ENCODE measurements at regions not wholly inside any gene's neighbourhood (a gene's known extent, or its start where the extent isn't known, plus 50 kb on each side); places are given as distances from the start of the nearest gene placed in this dataset.
"Not testable (repeated sequence)": the region's sequence is repeated elsewhere in the genome, so short reads cannot be mapped to it uniquely, and the experiment has no call there.

DNA sequence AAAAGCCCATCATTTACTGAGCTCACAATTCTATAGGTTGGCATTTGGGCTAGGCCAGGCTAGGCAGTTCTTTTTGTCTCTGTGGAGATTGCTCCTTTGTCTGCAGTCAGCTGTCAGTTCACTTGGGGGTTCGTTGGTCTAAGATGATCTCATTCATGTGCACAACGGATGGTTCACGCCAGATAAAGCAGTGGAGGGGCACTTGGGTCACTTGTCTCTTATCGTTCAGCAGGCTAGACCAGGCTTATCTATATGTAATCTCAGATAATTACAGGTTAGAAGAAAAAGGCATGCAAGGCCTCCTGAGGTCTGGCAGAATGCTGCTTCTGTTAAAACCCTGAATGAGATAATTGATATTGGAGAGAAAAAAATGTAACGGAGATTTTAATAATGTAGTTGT, 119.0 kb upstream of the ATP2B1 start:
- TF ChIP-seq, protein P1, sequence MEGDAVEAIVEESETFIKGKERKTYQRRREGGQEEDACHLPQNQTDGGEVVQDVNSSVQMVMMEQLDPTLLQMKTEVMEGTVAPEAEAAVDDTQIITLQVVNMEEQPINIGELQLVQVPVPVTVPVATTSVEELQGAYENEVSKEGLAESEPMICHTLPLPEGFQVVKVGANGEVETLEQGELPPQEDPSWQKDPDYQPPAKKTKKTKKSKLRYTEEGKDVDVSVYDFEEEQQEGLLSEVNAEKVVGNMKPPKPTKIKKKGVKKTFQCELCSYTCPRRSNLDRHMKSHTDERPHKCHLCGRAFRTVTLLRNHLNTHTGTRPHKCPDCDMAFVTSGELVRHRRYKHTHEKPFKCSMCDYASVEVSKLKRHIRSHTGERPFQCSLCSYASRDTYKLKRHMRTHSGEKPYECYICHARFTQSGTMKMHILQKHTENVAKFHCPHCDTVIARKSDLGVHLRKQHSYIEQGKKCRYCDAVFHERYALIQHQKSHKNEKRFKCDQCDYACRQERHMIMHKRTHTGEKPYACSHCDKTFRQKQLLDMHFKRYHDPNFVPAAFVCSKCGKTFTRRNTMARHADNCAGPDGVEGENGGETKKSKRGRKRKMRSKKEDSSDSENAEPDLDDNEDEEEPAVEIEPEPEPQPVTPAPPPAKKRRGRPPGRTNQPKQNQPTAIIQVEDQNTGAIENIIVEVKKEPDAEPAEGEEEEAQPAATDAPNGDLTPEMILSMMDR (IDR thresholded peaks at IDR 0.05), result no peak
- 55 to 61% (median 57%) methylated on average over 5 of the region's 5 CpGs for WGBS, 3 donors
- Histone ChIP-seq H3K27me3 (ENCODE audit: insufficient read depth in 3 of 3, low read length in 2 of 3) (no peaks in the 10 kb centered on the region), H3K36me3 (ENCODE audit: insufficient read depth in 1 of 2, low read depth in 1 of 2) (no peaks in the 10 kb centered on the region), H3K9me3 (no peaks in the 10 kb centered on the region), H3K4me1 (no peaks in the 10 kb centered on the region), H3K4me3 (no peak overlapping the region), H3K27ac (no peak overlapping the region)
- ATAC-seq (no peak), DNase-seq (no peak)
- intact Hi-C loops (cut with DNase I), result no loop called here

DNA sequence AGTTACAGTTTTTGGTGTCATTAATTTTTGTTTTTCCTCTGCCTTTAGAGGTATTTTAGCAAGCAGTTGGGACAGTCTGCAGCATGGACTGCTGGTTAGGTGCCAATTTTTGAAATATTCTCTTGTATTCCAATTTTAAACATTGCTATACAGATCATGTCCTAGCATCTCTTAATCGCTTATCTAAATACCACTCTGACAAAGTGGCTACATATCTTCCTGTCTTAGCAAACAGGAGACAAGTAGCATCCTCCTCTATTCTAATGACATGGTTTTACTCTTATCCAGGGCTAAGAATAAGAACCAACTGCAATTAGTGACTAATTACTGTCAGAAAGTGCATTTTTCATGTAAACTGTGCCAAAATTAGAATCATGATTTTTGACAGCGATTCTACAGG, 117.8 kb upstream of the ATP2B1 start:
- Histone ChIP-seq H3K9me3 (no peaks in the 10 kb centered on the region), H3K4me1 (no peaks in the 10 kb centered on the region), H3K4me3 (no peak overlapping the region), H3K27me3 (ENCODE audit: insufficient read depth in 3 of 3, low read length in 2 of 3) (no peaks in the 10 kb centered on the region), H3K36me3 (ENCODE audit: insufficient read depth in 1 of 2, low read depth in 1 of 2) (no peaks in the 10 kb centered on the region), H3K27ac (no peak overlapping the region)
- no peak for DNase-seq
- intact Hi-C loops (cut with DNase I), result no loop called here
- ATAC-seq, result no peak
- 92 to 95% (median 94%) methylated on average over 2 of the region's 2 CpGs for WGBS, 3 donors
- TF ChIP-seq, protein P1 (IDR thresholded peaks at IDR 0.05), result no peak

DNA sequence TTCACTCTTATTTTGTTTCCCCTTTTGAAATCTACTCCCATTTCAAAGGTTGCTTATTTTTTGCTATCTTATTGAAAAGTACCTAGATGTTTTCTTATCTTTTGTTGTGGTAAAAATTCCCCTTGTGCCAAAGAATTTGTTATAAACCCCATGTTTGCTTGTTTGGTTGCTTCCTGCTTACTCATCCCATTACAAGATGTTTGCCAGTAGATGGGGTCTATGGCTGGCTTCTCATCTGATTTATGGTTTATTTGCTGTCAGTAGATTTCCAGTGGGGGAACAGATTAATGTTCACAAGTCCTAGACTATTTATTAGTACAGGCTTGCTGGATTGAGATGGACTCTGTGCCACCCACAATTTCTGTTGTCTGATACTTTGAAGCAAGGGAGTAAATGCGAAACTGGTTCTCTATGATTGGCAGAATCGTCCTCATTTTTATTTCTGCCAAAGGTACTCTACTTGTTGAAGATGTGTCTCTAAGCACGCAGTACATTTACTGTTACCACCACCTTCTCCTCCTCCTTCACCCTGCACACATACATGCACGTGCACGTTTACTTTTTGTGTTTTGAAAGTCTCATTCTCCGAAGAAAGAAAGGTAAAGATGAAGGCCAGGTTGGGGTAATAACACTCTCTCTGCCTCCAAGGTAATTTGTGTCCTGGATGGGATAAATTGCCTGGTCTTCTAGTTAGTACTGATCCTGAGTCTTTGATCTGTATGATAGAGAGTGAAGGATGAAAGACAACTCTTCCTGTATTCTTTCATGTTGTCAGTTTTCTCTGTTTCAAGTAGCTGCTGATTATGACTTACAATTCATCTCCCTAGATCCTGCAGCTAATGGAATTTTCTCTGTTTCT, 117.2 kb upstream of the ATP2B1 start:
- H3K36me3 ChIP-seq (ENCODE audit: insufficient read depth in 1 of 2, low read depth in 1 of 2), result no peaks in the 10 kb centered on the region
- H3K9me3 ChIP-seq, result no peaks in the 10 kb centered on the region
- no peak overlapping the region for H3K27ac ChIP-seq
- no peak overlapping the region for H3K4me3 ChIP-seq
- TF ChIP-seq, protein P1 (IDR thresholded peaks at IDR 0.05), result no peak
- ATAC-seq, result no peak
- H3K27me3 ChIP-seq (ENCODE audit: insufficient read depth in 3 of 3, low read length in 2 of 3), result no peaks in the 10 kb centered on the region
- no peaks in the 10 kb centered on the region for H3K4me1 ChIP-seq
- WGBS, 3 donors, result 84 to 88% (median 87%) methylated on average over 6 of the region's 6 CpGs
- intact Hi-C loops (cut with DNase I), result no loop called here
- no peak for DNase-seq

DNA sequence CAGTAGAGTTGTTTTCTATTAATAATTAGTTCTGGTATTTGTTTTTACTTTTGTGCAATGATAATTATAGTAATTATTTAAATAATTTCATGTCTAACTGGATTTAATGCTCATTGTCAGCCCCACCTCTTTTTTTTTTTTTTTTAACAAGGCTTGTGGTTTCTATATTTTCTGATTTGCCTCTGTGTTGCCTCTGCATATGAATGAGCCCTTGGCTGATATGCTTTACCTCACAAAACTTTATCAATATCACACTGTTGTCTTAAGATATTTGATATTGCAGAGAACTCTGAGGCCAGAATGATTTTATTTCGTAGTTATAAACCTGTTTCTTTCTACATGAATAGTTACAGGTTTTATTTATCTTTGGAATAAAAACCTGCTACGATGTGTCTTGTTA, 116.2 kb upstream of the ATP2B1 start:
- no peak overlapping the region for H3K27ac ChIP-seq
- WGBS, 3 donors, result 88 to 93% (median 89%) methylated on average over 2 of the region's 2 CpGs
- H3K27me3 ChIP-seq (ENCODE audit: insufficient read depth in 3 of 3, low read length in 2 of 3), result no peaks in the 10 kb centered on the region
- ATAC-seq (no peak), DNase-seq (no peak)
- intact Hi-C loops (cut with DNase I), result no loop called here
- H3K9me3 ChIP-seq, result no peaks in the 10 kb centered on the region
- TF ChIP-seq, protein P1 (IDR thresholded peaks at IDR 0.05), result no peak
- H3K36me3 ChIP-seq (ENCODE audit: insufficient read depth in 1 of 2, low read depth in 1 of 2), result no peaks in the 10 kb centered on the region
- no peaks in the 10 kb centered on the region for H3K4me1 ChIP-seq
- H3K4me3 ChIP-seq, result no peak overlapping the region

DNA sequence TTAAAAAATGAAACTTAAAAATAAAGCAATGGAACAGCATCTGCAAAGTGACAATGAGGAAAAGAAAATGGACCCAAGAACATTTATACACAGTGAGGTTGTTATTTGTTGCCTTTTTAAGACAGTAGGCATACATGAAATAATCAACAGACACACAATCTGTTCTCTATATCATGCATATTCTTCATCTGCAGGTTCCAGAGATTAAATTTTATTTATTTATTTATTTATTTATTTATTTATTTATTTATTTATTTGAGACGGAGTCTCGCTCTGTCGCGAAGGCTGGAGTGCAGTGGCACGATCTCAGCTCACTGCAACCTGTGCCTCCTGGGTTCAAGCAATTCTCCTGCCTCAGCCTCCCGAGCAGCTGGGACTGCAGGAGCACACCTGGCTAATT, 114.4 kb upstream of the ATP2B1 start:
- H3K27me3 ChIP-seq (ENCODE audit: insufficient read depth in 3 of 3, low read length in 2 of 3); H3K36me3 ChIP-seq (ENCODE audit: insufficient read depth in 1 of 2, low read depth in 1 of 2); H3K4me3 ChIP-seq; H3K27ac ChIP-seq; H3K9me3 ChIP-seq; intact Hi-C loops (cut with DNase I); DNase-seq; ATAC-seq; H3K4me1 ChIP-seq: not testable (repeated sequence)
- 97 to 99% (median 98%) methylated on average over 6 of the region's 6 CpGs for WGBS, 3 donors

All from psoas muscle (tissue), 7 donors.